ENCODE measurements at regions not wholly inside any gene's neighbourhood (a gene's known extent, or its start where the extent isn't known, plus 50 kb on each side); places are given as distances from the start of the nearest gene placed in this dataset.

- no peak for DNase-seq (ENCODE audit: low read depth in 2 of 2)
Measured at GRCh38 chr5:125499636-125500332, 753.3 kb upstream of the ZNF608 start.

- no peak for DNase-seq (ENCODE audit: low read depth in 2 of 2)
Measured at GRCh38 chr5:125501396-125501795, 755.0 kb upstream of the ZNF608 start.

DNA sequence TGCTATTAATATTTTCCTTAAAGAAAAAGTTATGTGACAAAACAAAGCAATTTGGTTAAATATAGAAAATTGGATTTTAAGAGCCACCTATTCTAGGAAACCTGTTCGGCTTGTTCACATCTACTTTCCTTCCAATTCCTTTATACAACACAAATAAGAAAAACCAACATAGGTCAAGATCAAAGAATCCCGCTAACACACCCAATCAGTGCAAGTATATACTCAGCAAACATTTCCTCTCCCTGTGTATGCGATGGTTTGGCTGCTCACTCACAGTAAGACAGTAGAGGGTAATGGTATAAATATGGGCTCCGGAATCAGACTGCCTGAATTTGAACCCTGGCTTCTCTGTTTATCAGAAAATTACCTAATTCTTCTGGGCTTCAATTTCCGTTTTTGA is 757.5 kb upstream of the ZNF608 start:
- no peak for DNase-seq (ENCODE audit: low read depth in 2 of 2)

- no peak for DNase-seq (ENCODE audit: low read depth in 2 of 2)
Measured at GRCh38 chr5:125505115-125505514, 758.7 kb upstream of the ZNF608 start.

DNA sequence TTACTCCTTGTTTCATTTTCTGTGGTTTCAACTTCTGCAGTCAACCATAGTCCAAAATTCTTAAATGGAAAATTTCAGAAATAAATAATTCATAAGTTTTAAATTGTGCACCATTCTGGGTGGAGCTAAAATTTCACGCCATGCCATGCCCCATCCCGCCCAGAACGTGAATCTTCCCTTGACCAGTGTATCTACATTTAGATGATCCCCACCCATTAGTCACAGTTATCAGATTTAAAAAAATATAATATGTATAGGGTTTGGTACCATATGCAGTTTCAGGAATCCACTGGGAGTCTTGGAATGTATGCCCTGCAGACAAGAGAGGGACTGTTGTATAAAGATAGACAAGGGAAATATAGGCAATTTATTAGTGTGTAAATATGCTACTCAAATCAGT is 759.7 kb upstream of the ZNF608 start:
- DNase-seq (ENCODE audit: low read depth in 2 of 2), result no peak

DNA sequence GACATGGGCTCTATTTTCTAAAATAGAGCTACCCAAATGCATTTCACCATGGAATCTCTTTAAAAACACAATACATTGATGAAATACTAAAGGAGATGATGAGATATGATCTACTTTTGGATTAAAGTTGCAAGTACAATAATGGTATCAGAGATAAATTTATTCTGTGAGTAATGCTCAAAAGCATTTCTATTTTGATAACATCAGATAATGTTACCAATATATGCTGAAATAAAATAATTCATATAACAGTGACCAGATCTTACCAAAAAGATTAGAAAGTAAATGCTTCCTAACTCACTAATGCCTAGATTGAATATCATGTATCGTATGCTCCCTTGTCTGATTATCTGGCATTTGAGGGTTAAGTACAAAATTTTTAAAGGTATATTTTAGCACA is 761.8 kb upstream of the ZNF608 start:
- no peak for DNase-seq (ENCODE audit: low read depth in 2 of 2)

GRCh38 chr5:125510651-125511050 is 764.2 kb upstream of the ZNF608 start:
- DNase-seq (ENCODE audit: low read depth in 2 of 2), result no peak

- no peak for DNase-seq (ENCODE audit: low read depth in 2 of 2)
Measured at GRCh38 chr5:125517973-125518550, 771.6 kb upstream of the ZNF608 start.

- no peak for DNase-seq (ENCODE audit: low read depth in 2 of 2)
Measured at GRCh38 chr5:125521289-125521688, 774.9 kb upstream of the ZNF608 start.

DNA sequence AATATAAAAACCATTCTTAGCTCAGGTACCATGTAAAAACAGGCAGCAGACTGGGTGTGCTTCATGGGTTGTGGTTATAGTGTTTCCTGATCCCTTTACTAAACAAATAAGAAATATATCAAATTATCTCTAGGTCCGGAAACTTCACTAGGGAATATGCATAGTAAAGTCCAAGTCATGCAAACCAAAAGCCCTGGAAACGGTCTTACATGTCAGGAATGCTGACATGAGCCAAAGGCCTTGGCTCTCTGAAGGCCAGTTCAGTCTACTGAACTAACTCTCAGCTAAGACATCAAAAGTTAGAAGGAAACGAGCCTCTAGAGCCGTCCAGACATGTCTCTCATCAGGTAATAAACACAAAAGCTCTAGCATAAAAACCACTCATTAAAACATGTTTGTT is 778.9 kb upstream of the ZNF608 start:
- DNase-seq (ENCODE audit: low read depth in 2 of 2), result no peak

DNA sequence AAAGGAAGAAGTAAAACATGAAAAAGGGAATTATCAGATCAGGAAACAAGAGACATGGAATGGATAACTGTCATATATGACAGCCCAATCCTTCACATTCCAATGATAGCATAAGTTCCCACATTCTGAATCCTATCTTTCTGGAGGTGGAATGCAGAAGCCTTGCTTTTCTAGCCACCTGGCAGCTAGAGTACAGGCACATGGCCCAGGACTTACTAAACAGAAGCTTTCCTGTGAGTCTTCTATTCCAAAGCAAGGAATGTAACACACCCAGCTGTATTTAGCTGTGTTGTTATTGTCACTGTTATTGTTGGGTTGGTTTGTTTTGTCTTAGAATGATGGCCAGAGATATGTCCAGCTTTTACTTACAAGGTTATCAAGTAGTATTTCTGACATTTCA is 780.5 kb upstream of the ZNF608 start:
- no peak for DNase-seq (ENCODE audit: low read depth in 2 of 2)

DNA sequence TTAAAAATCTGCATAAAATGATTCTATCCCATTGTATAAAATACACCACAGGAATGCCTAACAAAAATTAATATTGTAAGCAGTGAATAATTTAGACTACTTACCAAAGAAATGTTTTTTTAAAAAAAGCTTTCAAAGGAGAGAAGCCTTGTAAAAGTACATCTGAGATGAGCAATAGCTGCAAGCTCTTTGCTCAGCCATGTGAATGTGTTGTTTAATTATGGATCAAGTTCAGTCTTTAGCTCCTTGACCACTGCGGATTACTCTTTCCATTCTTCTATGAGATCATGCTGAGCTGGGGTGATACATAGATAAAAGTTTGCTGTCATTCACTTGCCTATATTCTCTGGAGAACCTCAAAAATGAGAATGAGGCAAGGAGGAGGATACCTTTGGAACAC is 782.4 kb upstream of the ZNF608 start:
- no peak for DNase-seq (ENCODE audit: low read depth in 2 of 2)

GRCh38 chr5:125530833-125531615 is 784.6 kb upstream of the ZNF608 start:
- DNase-seq (ENCODE audit: low read depth in 2 of 2), result no peak

DNA sequence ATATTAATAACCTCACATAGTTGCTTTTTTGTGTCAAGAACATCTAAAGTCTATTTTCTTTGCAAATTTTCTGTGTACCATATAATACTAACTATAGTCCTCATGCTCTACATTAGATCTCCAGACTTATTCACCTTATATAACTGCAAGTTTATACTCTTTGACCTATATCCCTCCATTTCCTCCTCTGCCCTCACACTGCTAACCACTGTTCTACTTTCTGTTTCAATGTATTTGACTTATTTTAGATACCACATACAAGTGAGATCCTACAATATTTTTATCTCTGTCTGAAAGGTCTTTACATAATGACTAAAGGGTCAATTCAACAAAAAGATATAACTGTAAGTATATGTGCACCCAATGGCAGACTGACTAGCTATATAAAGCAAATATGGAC is 789.7 kb upstream of the ZNF608 start:
- DNase-seq (ENCODE audit: low read depth in 2 of 2), result no peak

- DNase-seq (ENCODE audit: low read depth in 2 of 2), result no peak
Measured at GRCh38 chr5:125536582-125536981, 790.1 kb upstream of the ZNF608 start.

- DNase-seq (ENCODE audit: low read depth in 2 of 2), result no peak
Measured at GRCh38 chr5:125537661-125538060, 791.2 kb upstream of the ZNF608 start.

- no peak for DNase-seq (ENCODE audit: low read depth in 2 of 2)
Measured at GRCh38 chr5:125538469-125538868, 792.0 kb upstream of the ZNF608 start.

DNA sequence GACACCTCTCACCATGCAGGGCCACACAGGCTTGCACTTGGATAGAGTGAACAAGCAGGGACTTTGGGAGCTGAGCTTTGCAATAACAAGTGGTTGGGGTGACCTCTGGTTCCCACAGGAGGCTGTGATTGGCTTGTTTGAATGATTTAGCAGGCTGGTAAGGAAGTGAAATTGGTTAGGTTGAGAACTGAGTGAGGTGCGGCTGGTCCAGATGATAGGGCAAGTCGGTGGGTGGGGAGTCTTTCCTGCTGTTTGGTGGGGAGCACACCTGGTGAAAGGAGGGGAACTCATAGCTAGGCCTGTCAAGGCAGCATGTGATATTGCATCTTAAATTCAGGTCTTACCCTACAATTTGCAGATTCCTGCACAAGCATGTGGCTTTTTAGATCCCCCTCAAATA is 794.6 kb upstream of the ZNF608 start:
- DNase-seq (ENCODE audit: low read depth in 2 of 2), result no peak

DNA sequence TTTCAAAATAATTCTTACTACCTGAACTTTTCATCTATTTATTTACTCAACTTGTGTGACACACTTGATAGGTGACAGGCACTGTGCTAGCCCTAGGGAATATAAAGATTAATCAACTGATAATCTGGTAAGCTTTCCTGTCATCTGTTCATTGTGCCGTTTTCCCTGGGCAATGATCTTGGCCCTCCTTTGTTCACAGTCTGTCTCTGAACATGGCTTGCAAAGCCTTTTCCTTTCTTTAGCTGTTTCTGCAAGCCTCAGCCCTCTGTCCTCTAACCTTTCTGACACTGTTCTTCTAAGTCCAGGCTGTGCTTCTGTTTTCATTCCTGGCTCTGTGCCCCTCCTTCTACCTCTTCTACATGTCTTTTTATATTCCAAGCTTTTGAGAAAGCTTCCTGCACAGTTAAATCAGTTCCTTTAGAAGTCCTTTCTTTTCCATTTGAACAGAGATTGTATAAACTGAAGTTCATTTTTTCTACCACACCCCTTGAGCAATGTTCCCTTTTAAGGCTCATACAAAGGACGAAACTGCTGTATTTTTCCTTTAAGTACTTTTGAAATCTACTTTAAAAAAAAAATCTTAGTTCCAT is 803.0 kb upstream of the ZNF608 start:
- no peak for DNase-seq (ENCODE audit: low read depth in 2 of 2)

DNA sequence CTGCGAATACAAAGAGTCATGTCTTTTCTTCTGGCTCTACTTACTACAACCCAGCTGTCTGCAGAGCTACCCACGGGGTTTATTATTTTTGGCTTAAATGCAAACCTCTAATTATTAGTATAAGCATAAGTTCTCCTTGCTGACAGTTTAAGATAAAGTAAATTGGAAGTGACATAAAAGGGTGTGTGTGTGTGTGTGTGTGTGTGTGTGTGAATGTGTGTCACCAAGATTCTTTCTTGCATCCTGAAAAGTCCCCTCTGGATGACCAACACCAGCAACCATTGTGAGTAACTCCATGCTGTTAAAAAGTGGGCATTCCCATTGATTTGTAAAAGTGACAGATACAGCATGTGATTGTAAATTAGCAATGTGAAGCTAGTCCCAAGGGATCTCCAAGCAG is 803.8 kb upstream of the ZNF608 start:
- no peak for DNase-seq (ENCODE audit: low read depth in 2 of 2)

DNA sequence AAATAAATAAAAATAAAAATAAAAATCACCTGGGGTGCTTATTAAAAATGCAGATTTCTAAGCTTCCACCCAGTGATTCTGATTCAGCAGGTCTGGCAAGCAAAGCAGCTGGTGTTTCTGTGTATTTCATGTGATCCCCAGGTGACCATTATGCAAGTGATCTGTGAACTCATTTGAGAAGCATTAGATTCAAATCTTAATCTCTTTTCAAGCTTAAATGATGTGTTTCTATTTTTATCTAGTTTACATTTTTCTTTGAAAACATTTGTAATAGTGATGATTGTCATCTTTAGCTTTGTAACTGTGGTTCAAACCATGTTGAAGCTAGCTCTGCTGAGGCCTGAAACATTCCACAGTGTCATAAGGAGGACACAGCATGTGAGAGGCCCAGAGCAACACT is 804.8 kb upstream of the ZNF608 start:
- DNase-seq (ENCODE audit: low read depth in 2 of 2), result no peak

DNA sequence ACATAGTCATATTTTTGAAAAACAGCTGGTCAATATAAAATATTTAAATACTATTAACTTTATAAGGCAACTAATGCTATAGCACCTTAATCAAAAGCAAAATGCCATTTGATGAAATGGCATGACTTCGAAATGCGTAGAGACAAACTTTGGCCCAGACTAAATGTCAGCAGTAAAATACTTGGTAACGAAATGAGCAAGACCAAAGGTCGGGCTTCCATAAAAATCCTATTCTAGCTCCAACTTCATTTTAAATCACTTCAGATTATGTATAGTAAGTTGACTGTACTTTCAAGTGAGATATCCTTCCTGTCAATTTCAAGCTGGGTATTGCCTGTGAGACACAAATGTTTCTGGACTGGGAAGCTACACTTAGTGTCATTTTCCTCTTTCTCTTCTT is 805.4 kb upstream of the ZNF608 start:
- DNase-seq (ENCODE audit: low read depth in 2 of 2), result no peak

DNA sequence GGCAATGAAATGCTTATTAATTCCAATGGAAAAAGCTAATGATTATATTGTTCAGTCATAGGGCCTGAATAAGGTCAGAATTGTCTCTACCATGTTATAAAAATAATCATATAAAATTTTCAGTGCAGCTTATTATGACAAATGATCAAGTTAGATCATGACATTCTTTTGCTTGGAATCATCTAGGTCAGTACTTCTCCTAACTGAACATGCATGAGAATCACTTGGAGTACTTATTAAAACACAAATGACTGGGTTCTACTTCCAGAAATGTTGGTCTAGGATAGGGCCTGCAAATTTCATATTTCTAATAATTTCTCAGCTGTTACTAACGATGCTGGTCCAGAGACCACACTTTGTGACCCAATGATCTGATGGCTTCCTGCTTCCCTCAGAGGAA is 806.0 kb upstream of the ZNF608 start:
- no peak for DNase-seq (ENCODE audit: low read depth in 2 of 2)

All from activated CD4-positive, alpha-beta T cell treated with anti-CD3 and anti-CD28 coated beads for 24 hours (primary cell).